ENCODE measurements at regions not wholly inside any gene's neighbourhood (a gene's known extent, or its start where the extent isn't known, plus 50 kb on each side); places are given as distances from the start of the nearest gene placed in this dataset.

DNA sequence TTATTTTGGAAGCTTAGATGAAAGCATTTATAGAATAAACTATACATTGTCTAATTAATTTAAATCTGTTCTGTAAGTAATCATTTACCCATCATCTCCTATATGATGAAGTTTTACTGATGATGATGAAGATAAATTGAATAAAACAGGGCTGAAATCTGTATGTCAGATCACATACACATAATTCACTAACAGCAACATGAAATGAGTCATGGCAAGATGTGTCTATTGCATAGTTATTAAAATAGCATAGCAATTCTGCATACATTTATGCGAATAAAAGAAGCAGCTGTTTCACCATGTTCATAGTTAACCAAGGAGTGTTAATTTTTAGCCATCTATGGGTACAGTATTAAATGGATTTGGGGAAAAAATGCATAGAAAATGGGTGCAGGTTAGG, 424.9 kb downstream of the LIG4 start:
- no peaks in the 10 kb centered on the region for H4K20me1 ChIP-seq (replicated peaks; ENCODE audit: control insufficient read depth, extremely low read depth, insufficient read depth, low read length)
- ChIA-PET CTCF (interaction anchor here (2.0 kb wide), 1 partner anchor 13 kb away, joined by 6 read pairs; no protein-coding TSS in a partner anchor), POLR2A (no interaction called here)
- no peak overlapping the region for H2AFZ ChIP-seq (ENCODE audit: low read depth, low read length)
- no peak overlapping the region for H3K9ac ChIP-seq (replicated peaks; ENCODE audit: extremely low read depth, insufficient read depth, low read length)
- H3K36me3 ChIP-seq (ENCODE audit: control insufficient read depth in 2 of 2, extremely low read depth in 1 of 2, insufficient read depth in 2 of 2, low read length in 2 of 2), result no peaks in the 10 kb centered on the region
- TF ChIP-seq FOS (IDR thresholded peaks at IDR 0.05; ENCODE audit: borderline replicate concordance, insufficient read depth, low read length), result no peak
- TF ChIP-seq, protein P1, sequence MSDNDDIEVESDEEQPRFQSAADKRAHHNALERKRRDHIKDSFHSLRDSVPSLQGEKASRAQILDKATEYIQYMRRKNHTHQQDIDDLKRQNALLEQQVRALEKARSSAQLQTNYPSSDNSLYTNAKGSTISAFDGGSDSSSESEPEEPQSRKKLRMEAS (IDR thresholded peaks at IDR 0.05; ENCODE audit: insufficient read depth, insufficient read length), result no peak
- no peak for TF ChIP-seq MYC (IDR thresholded peaks at IDR 0.05; ENCODE audit: low read depth, low read length)
- TF ChIP-seq POLR2AphosphoS5 (IDR thresholded peaks at IDR 0.05; ENCODE audit: insufficient read depth, low read depth, low read length), result no peak
- TF ChIP-seq GATA2 (IDR thresholded peaks at IDR 0.05; ENCODE audit: insufficient read depth, insufficient read length, low read depth, low read length), result no peak
- TF ChIP-seq, protein P2, sequence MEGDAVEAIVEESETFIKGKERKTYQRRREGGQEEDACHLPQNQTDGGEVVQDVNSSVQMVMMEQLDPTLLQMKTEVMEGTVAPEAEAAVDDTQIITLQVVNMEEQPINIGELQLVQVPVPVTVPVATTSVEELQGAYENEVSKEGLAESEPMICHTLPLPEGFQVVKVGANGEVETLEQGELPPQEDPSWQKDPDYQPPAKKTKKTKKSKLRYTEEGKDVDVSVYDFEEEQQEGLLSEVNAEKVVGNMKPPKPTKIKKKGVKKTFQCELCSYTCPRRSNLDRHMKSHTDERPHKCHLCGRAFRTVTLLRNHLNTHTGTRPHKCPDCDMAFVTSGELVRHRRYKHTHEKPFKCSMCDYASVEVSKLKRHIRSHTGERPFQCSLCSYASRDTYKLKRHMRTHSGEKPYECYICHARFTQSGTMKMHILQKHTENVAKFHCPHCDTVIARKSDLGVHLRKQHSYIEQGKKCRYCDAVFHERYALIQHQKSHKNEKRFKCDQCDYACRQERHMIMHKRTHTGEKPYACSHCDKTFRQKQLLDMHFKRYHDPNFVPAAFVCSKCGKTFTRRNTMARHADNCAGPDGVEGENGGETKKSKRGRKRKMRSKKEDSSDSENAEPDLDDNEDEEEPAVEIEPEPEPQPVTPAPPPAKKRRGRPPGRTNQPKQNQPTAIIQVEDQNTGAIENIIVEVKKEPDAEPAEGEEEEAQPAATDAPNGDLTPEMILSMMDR (IDR thresholded peaks at IDR 0.05; ENCODE audit: extremely low read depth in 1 of 2, insufficient read depth in 1 of 2, low read depth in 1 of 2, low read length in 2 of 2), result no peak
- no peak for TF ChIP-seq EZH2 (IDR thresholded peaks at IDR 0.05; ENCODE audit: borderline replicate concordance, low read depth, low read length, severe bottlenecking)
- no peak for TF ChIP-seq JUN (IDR thresholded peaks at IDR 0.05; ENCODE audit: borderline replicate concordance, insufficient read depth, insufficient read length, low read depth)
- TF ChIP-seq POLR2A (IDR thresholded peaks at IDR 0.05; ENCODE audit: low read depth, low read length), result no peak
- dilution Hi-C loops (cut with MboI; ENCODE audit: extremely low pct_ligation_motif_present, low sequenced_read_pairs) (no loop called here), intact Hi-C loops (cut with micrococcal nuclease) (no loop called here)
- no peak for DNase-seq (ENCODE audit: low read depth, low spot score)
- no TSS peak for BruUV-seq (replicated peaks)
- H3K4me1 ChIP-seq (ENCODE audit: control insufficient read depth, extremely low read depth, insufficient read depth, low read length), result no peaks in the 10 kb centered on the region
- H3K9me3 ChIP-seq (replicated peaks; ENCODE audit: control insufficient read depth, insufficient read depth, low read length), result no peaks in the 10 kb centered on the region
- H3K27me3 ChIP-seq (ENCODE audit: control insufficient read depth in 2 of 2, insufficient read depth in 2 of 2, low read length in 2 of 2), result no peaks in the 10 kb centered on the region
- no peak overlapping the region for H3K27ac ChIP-seq (ENCODE audit: insufficient read depth, low read depth, low read length)
- no peak overlapping the region for H3K4me3 ChIP-seq (replicated peaks in 1 of 3; ENCODE audit: insufficient read depth in 1 of 3, low read depth in 1 of 3, low read length in 3 of 3)
- no peak for FAIRE-seq
- H3K79me2 ChIP-seq (ENCODE audit: control insufficient read depth, insufficient read depth, low read length), result no peaks in the 10 kb centered on the region
- no peak overlapping the region for H3K4me2 ChIP-seq (ENCODE audit: insufficient read depth, low read length)
- H3K9me1 ChIP-seq (replicated peaks; ENCODE audit: control insufficient read depth, extremely low read depth, insufficient read depth, low read length), result no peaks in the 10 kb centered on the region
